ENCODE measurements at regions not wholly inside any gene's neighbourhood (a gene's known extent, or its start where the extent isn't known, plus 50 kb on each side); places are given as distances from the start of the nearest gene placed in this dataset.

GRCh38 chr7:41439515-41439879, 263.4 kb downstream of the INHBA start:
- TF ChIP-seq ZFP30 (CRISPR knock-in tag; IDR thresholded peaks at IDR 0.05) (no peak), BACH2 (CRISPR knock-in tag; IDR thresholded peaks at IDR 0.05; ENCODE audit: borderline replicate concordance) (no peak), TCF4 (CRISPR knock-in tag; IDR thresholded peaks at IDR 0.05; ENCODE audit: borderline replicate concordance) (peak; percentile 56; the same call in 1 of the 2 replicates), ZC3H10 (CRISPR knock-in tag; IDR thresholded peaks at IDR 0.05) (no peak), ISL1 (CRISPR knock-in tag; IDR thresholded peaks at IDR 0.05) (no peak)
- TF ChIP-seq, protein P1, sequence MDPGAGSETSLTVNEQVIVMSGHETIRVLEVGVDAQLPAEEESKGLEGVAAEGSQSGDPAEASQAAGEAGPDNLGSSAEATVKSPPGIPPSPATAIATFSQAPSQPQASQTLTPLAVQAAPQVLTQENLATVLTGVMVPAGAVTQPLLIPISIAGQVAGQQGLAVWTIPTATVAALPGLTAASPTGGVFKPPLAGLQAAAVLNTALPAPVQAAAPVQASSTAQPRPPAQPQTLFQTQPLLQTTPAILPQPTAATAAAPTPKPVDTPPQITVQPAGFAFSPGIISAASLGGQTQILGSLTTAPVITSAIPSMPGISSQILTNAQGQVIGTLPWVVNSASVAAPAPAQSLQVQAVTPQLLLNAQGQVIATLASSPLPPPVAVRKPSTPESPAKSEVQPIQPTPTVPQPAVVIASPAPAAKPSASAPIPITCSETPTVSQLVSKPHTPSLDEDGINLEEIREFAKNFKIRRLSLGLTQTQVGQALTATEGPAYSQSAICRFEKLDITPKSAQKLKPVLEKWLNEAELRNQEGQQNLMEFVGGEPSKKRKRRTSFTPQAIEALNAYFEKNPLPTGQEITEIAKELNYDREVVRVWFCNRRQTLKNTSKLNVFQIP (CRISPR knock-in tag; IDR thresholded peaks at IDR 0.05; ENCODE audit: borderline replicate concordance, low read depth), result no peak
- ATAC-seq, result peak; percentile 42; the same call in 1 of the 3 replicates

- TF ChIP-seq GLIS3 (CRISPR knock-in tag; IDR thresholded peaks at IDR 0.05), result no peak
- no peak for TF ChIP-seq ISL1 (CRISPR knock-in tag; IDR thresholded peaks at IDR 0.05)
- TF ChIP-seq SNAI2 (CRISPR knock-in tag; IDR thresholded peaks at IDR 0.05), result no peak
- TF ChIP-seq, protein P2, sequence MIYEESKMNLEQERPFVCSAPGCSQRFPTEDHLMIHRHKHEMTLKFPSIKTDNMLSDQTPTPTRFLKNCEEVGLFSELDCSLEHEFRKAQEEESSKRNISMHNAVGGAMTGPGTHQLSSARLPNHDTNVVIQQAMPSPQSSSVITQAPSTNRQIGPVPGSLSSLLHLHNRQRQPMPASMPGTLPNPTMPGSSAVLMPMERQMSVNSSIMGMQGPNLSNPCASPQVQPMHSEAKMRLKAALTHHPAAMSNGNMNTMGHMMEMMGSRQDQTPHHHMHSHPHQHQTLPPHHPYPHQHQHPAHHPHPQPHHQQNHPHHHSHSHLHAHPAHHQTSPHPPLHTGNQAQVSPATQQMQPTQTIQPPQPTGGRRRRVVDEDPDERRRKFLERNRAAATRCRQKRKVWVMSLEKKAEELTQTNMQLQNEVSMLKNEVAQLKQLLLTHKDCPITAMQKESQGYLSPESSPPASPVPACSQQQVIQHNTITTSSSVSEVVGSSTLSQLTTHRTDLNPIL (CRISPR knock-in tag; IDR thresholded peaks at IDR 0.05; ENCODE audit: low read depth), result no peak
- TF ChIP-seq ARNTL (CRISPR knock-in tag; IDR thresholded peaks at IDR 0.05; ENCODE audit: borderline replicate concordance, low read depth), result no peak
- TF ChIP-seq, protein P3, sequence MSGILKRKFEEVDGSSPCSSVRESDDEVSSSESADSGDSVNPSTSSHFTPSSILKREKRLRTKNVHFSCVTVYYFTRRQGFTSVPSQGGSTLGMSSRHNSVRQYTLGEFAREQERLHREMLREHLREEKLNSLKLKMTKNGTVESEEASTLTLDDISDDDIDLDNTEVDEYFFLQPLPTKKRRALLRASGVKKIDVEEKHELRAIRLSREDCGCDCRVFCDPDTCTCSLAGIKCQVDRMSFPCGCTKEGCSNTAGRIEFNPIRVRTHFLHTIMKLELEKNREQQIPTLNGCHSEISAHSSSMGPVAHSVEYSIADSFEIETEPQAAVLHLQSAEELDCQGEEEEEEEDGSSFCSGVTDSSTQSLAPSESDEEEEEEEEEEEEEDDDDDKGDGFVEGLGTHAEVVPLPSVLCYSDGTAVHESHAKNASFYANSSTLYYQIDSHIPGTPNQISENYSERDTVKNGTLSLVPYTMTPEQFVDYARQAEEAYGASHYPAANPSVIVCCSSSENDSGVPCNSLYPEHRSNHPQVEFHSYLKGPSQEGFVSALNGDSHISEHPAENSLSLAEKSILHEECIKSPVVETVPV (CRISPR knock-in tag; IDR thresholded peaks at IDR 0.05), result no peak
- no peak for TF ChIP-seq ZFP3 (CRISPR knock-in tag; IDR thresholded peaks at IDR 0.05)
- TF ChIP-seq OSR1 (CRISPR knock-in tag; IDR thresholded peaks at IDR 0.05), result no peak
- no peak for TF ChIP-seq PPARA (CRISPR knock-in tag; IDR thresholded peaks at IDR 0.05; ENCODE audit: borderline replicate concordance)
- TF ChIP-seq, protein P1 (CRISPR knock-in tag; IDR thresholded peaks at IDR 0.05; ENCODE audit: borderline replicate concordance, low read depth), result no peak
These were observed 264.0 kb downstream of the INHBA start for GRCh38 chr7:41438705-41439514.

GRCh38 chr7:41437257-41438196, 265.4 kb downstream of the INHBA start:
- ATAC-seq, result peak; percentile 77
- TF ChIP-seq TOX (CRISPR knock-in tag; IDR thresholded peaks at IDR 0.05; ENCODE audit: borderline replicate concordance) (no peak), ZNF565 (CRISPR knock-in tag; conservative IDR thresholded peaks at IDR 0.05; ENCODE audit: low read depth) (no peak), TCF4 (CRISPR knock-in tag; IDR thresholded peaks at IDR 0.05; ENCODE audit: borderline replicate concordance) (no peak), ZNF70 (CRISPR knock-in tag; IDR thresholded peaks at IDR 0.05) (no peak), ZFP3 (CRISPR knock-in tag; IDR thresholded peaks at IDR 0.05) (no peak)
- TF ChIP-seq, protein P1 (CRISPR knock-in tag; IDR thresholded peaks at IDR 0.05; ENCODE audit: borderline replicate concordance, low read depth), result no peak
- TF ChIP-seq, protein P2 (CRISPR knock-in tag; IDR thresholded peaks at IDR 0.05; ENCODE audit: low read depth), result no peak

More at GRCh38 chr7:41438705-41439514, 264.0 kb downstream of the INHBA start:
- ATAC-seq, result no peak

All from SK-N-SH treated with all-trans-retinoic acid at 6 μM for 48 hours (cell line).